ENCODE measurements at regions not wholly inside any gene's neighbourhood (a gene's known extent, or its start where the extent isn't known, plus 50 kb on each side); places are given as distances from the start of the nearest gene placed in this dataset.

GRCh38 chr2:65786007-65786717, 353.8 kb upstream of the SPRED2 start:
- TF ChIP-seq CTCF (IDR thresholded peaks at IDR 0.05; ENCODE audit: poor library complexity) (no peak), EZH2 (IDR thresholded peaks at IDR 0.05; ENCODE audit: borderline replicate concordance) (no peak), EZH2phosphoT487 (IDR thresholded peaks at IDR 0.05; ENCODE audit: low read depth, severe bottlenecking, unreplicated experiment) (no peak)
